H9 (cell line): ENCODE measurements at regions not wholly inside any gene's neighbourhood (a gene's known extent, or its start where the extent isn't known, plus 50 kb on each side); places are given as distances from the start of the nearest gene placed in this dataset.

Source experiments
- DNase-seq: peaks from one replicate; pipeline ENCODE4 v3.0.0-alpha.2; 2017
- H2AFZ ChIP-seq: one replicate; pipeline ENCODE4 v1.6.1; 2013; ENCODE audit warnings: mild to moderate bottlenecking, low read length, control low read depth, moderate library complexity
- H2AK5ac ChIP-seq: 2 replicates; pipeline ENCODE4 v1.6.1; 2013; ENCODE audit warnings: low read length, control low read depth, mixed read lengths; ENCODE audit not compliant: insufficient read length
- H2BK120ac ChIP-seq: one replicate; pipeline ENCODE4 v1.6.1; 2013; ENCODE audit warnings: low read depth, mild to moderate bottlenecking, low read length, control low read depth, inconsistent platforms; ENCODE audit not compliant: poor library complexity, severe bottlenecking
- H2BK12ac ChIP-seq: 2 replicates; pipeline ENCODE4 v1.6.1; 2013; ENCODE audit warnings: low read length, control low read depth, mixed read lengths, low read depth; ENCODE audit not compliant: insufficient read length
- H2BK15ac ChIP-seq: 2 replicates; pipeline ENCODE4 v1.6.1; 2013; ENCODE audit warnings: low read depth, low read length, control low read depth
- H2BK20ac ChIP-seq: one replicate; pipeline ENCODE4 v1.6.1; 2013; ENCODE audit warnings: low read depth, mild to moderate bottlenecking, low read length, control low read depth, inconsistent platforms; ENCODE audit not compliant: poor library complexity, severe bottlenecking
- H2BK5ac ChIP-seq: 2 replicates; pipeline ENCODE4 v1.6.1; 2013; ENCODE audit warnings: low read length, control low read depth, mixed read lengths; ENCODE audit not compliant: insufficient read length
- H3K14ac ChIP-seq: 2 replicates; pipeline ENCODE4 v1.6.1; 2013; ENCODE audit warnings: low read length, control low read depth; ENCODE audit not compliant: insufficient read depth
- H3K18ac ChIP-seq: 2 replicates; pipeline ENCODE4 v1.6.1; 2013; ENCODE audit warnings: low read depth, mild to moderate bottlenecking, mixed read lengths, low read length, control low read depth; ENCODE audit not compliant: insufficient read length
- H3K23ac ChIP-seq: 2 replicates; pipeline ENCODE4 v1.6.1; 2013; ENCODE audit warnings: low read length, control low read depth, mixed read lengths, low read depth; ENCODE audit not compliant: insufficient read length
- H3K23me2 ChIP-seq: 2 replicates; pipeline ENCODE4 v1.6.1; 2013; ENCODE audit warnings: low read depth, mild to moderate bottlenecking, mixed read lengths, low read length, control low read depth; ENCODE audit not compliant: insufficient read length, poor library complexity, severe bottlenecking
- H3K27ac ChIP-seq: 2 replicates; pipeline ENCODE4 v1.5.1; 2013; ENCODE audit warnings: low read length, control low read depth, mixed read lengths, low read depth; ENCODE audit not compliant: insufficient read length
- H3K27me3 ChIP-seq: 2 replicates; pipeline ENCODE4 v1.6.1; 2013; ENCODE audit warnings: low read length, control low read depth, inconsistent platforms; ENCODE audit not compliant: insufficient read depth
- H3K4ac ChIP-seq: 2 replicates; pipeline ENCODE4 v1.6.1; 2013; ENCODE audit warnings: low read depth, mild to moderate bottlenecking, control low read depth, inconsistent platforms, low read length, moderate library complexity
- H3K4me1 ChIP-seq: 2 replicates; pipeline ENCODE4 v1.6.1; 2013; ENCODE audit warnings: low read length, control low read depth, inconsistent platforms; ENCODE audit not compliant: insufficient read depth
- H3K4me2 ChIP-seq: 2 replicates; pipeline ENCODE4 v1.6.1; 2013; ENCODE audit warnings: low read length, control low read depth, mixed read lengths; ENCODE audit not compliant: insufficient read length, insufficient read depth
- H3K56ac ChIP-seq: 2 replicates; pipeline ENCODE4 v1.6.1; 2013; ENCODE audit warnings: low read depth, mild to moderate bottlenecking, mixed read lengths, low read length, control low read depth; ENCODE audit not compliant: insufficient read length
- H3K79me1 ChIP-seq: 2 replicates; pipeline ENCODE4 v1.6.1; 2013; ENCODE audit warnings: low read depth, mild to moderate bottlenecking, moderate library complexity, low read length, control low read depth, inconsistent platforms; ENCODE audit not compliant: insufficient read depth, poor library complexity, severe bottlenecking
- H3K79me2 ChIP-seq: 2 replicates; pipeline ENCODE4 v1.6.1; 2013; ENCODE audit warnings: low read length, control low read depth, inconsistent platforms; ENCODE audit not compliant: insufficient read depth
- H3K9ac ChIP-seq: 2 replicates; pipeline ENCODE4 v1.6.1; 2013; ENCODE audit warnings: low read length, control low read depth, mixed read lengths; ENCODE audit not compliant: insufficient read length; ENCODE audit errors: extremely low read depth
- H3K9me3 ChIP-seq: one replicate; pipeline ENCODE4 v1.6.1; 2013; ENCODE audit warnings: low read depth, low read length, inconsistent platforms; ENCODE audit not compliant: control insufficient read depth
- H3T11ph ChIP-seq: one replicate; pipeline ENCODE4 v1.6.1; 2013; ENCODE audit warnings: mild to moderate bottlenecking, low read length, control low read depth, inconsistent platforms
- H4K20me1 ChIP-seq: one replicate; pipeline ENCODE4 v1.6.1; 2013; ENCODE audit not compliant: control insufficient read depth, insufficient read length, insufficient read depth
- H4K5ac ChIP-seq: 2 replicates; pipeline ENCODE4 v1.6.1; 2013; ENCODE audit warnings: low read depth, mild to moderate bottlenecking, mixed read lengths, low read length, control low read depth; ENCODE audit not compliant: insufficient read length
- H4K8ac ChIP-seq: replicated peaks from 2 replicates; pipeline ENCODE4 v1.6.1; 2013; ENCODE audit warnings: low read length, control low read depth, mixed read lengths, low read depth; ENCODE audit not compliant: insufficient read length
- H4K91ac ChIP-seq: 2 replicates; pipeline ENCODE4 v1.6.1; 2013; ENCODE audit warnings: low read depth, mild to moderate bottlenecking, moderate library complexity, mixed read lengths, low read length, control low read depth; ENCODE audit not compliant: insufficient read length
- H3K27ac Mint-ChIP-seq, 3 experiments: 2 replicates in 2 of 3; 3 replicates in 1 of 3; pipeline ENCODE4 v1.8.0; 2020 to 2021; ENCODE audit warnings: mixed read lengths in 3 of 3, mild to moderate bottlenecking in 1 of 3, moderate library complexity in 1 of 3
- H3K27me3 Mint-ChIP-seq: 2 replicates; pipeline ENCODE4 v1.8.0; 2021; ENCODE audit warnings: low read depth, mild to moderate bottlenecking, moderate library complexity, mixed read lengths
- H3K36me3 Mint-ChIP-seq, 3 experiments: 2 replicates in 2 of 3; 3 replicates in 1 of 3; pipeline ENCODE4 v1.8.0; 2020 to 2021; ENCODE audit warnings: low read depth in 3 of 3, mixed read lengths in 3 of 3; ENCODE audit not compliant: insufficient read depth in 1 of 3
- H3K4me1 Mint-ChIP-seq, 2 experiments: 2 replicates each; pipeline ENCODE4 v1.8.0; 2020; ENCODE audit warnings: mixed read lengths in 2 of 2
- H3K4me3 Mint-ChIP-seq, 2 experiments: 2 replicates in 1 of 2; 3 replicates in 1 of 2; pipeline ENCODE4 v1.8.0; 2020 to 2021; ENCODE audit warnings: mild to moderate bottlenecking in 2 of 2, mixed read lengths in 2 of 2, moderate library complexity in 1 of 2
- H3K9me3 Mint-ChIP-seq, 2 experiments: 2 replicates in 1 of 2; 3 replicates in 1 of 2; pipeline ENCODE4 v1.8.0; 2020; ENCODE audit warnings: mild to moderate bottlenecking in 2 of 2, mixed read lengths in 2 of 2, moderate library complexity in 1 of 2
- WGBS: extraction: QIAGEN DNeasy Blood & Tissue Kit; methylation state at CpG from one replicate; pipeline ENCODE4 v1.1.7; 2013; ENCODE audit warnings: missing lambda C conversion rate, low lambda C conversion rate, mixed read lengths; ENCODE audit not compliant: insufficient read length; ENCODE audit errors: extremely low coverage; 5-methylcytosine and 5-hydroxymethylcytosine counted together
- TF ChIP-seq, protein P1 (sequence below): fragments of 200-600 bp; sonication (generic); conservative IDR thresholded peaks from 3 replicates; pipeline ENCODE4 v1.8.0; 2021; ENCODE audit warnings: antibody characterized with exemption, mild to moderate bottlenecking

DNA sequence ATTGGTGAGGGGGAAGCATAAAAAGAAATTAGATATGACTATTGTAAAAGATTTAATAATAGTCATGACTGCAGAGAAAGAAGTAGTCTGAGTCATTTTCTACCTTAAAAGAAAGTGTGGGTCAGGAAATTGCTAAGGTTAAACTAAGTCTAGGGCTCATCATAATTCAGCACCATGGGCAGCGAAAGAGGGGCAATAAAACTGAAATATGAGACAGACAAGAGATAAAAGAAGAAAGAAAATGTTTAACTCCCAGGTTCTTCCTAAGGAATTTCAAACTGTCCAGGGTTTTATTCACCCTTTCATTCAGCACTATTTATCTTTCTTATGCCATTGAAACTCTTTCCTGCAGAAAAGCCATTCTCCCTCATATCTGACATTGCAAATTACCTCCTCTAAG, 114.4 kb upstream of the API5 start:
- Histone ChIP-seq H2BK12ac (no peak overlapping the region), H2AFZ (no peak overlapping the region), H2BK5ac (no peak overlapping the region), H2BK120ac (no peak overlapping the region), H3K27ac (no peak overlapping the region), H2BK20ac (no peak overlapping the region), H4K20me1 (no peaks in the 10 kb centered on the region), H3K4ac (no peak overlapping the region), H3K23me2 (no peaks in the 10 kb centered on the region), H3K18ac (no peak overlapping the region), H3K56ac (no peak overlapping the region), H4K8ac (no peak overlapping the region), H3T11ph (no peak overlapping the region), H3K79me1 (no peaks in the 10 kb centered on the region), H4K91ac (no peak overlapping the region), H4K5ac (no peak overlapping the region), H2AK5ac (no peak overlapping the region), H3K4me2 (no peak overlapping the region), H3K79me2 (no peaks in the 10 kb centered on the region), H3K9ac (no peak overlapping the region), H3K23ac (no peak overlapping the region), H2BK15ac (no peak overlapping the region), H3K4me1 (no peaks in the 10 kb centered on the region), H3K9me3 (no peaks in the 10 kb centered on the region), H3K14ac (no peak overlapping the region), H3K27me3 (no peaks in the 10 kb centered on the region)
- no peak for DNase-seq
- Mint-ChIP-seq H3K36me3 (no peaks in the 10 kb centered on the region; a peak in 1 of 7 replicates), H3K27ac (no peak overlapping the region), H3K27me3 (no peaks in the 10 kb centered on the region), H3K4me1 (no peaks in the 10 kb centered on the region), H3K4me3 (no peak overlapping the region), H3K9me3 (peaks cover 2 to 8% of the 10 kb centered on the region in 2 experiments; a peak in 4 of 5 replicates)
- TF ChIP-seq, protein P1, sequence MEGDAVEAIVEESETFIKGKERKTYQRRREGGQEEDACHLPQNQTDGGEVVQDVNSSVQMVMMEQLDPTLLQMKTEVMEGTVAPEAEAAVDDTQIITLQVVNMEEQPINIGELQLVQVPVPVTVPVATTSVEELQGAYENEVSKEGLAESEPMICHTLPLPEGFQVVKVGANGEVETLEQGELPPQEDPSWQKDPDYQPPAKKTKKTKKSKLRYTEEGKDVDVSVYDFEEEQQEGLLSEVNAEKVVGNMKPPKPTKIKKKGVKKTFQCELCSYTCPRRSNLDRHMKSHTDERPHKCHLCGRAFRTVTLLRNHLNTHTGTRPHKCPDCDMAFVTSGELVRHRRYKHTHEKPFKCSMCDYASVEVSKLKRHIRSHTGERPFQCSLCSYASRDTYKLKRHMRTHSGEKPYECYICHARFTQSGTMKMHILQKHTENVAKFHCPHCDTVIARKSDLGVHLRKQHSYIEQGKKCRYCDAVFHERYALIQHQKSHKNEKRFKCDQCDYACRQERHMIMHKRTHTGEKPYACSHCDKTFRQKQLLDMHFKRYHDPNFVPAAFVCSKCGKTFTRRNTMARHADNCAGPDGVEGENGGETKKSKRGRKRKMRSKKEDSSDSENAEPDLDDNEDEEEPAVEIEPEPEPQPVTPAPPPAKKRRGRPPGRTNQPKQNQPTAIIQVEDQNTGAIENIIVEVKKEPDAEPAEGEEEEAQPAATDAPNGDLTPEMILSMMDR, result no peak
- WGBS, result no CpG with 5 or more reads among the region's 1 CpG
